Hematopoietic multipotent progenitor cell treated with erythropoietin and hydrocortisone succinate and interleukin-3 and kit ligand, for 8 days (in vitro differentiated cells): ENCODE measurements at regions not wholly inside any gene's neighbourhood (a gene's known extent, or its start where the extent isn't known, plus 50 kb on each side); places are given as distances from the start of the nearest gene placed in this dataset.
"Not testable (repeated sequence)": the region's sequence is repeated elsewhere in the genome, so short reads cannot be mapped to it uniquely, and the experiment has no call there.

ENCODE experiments used
- DNase-seq: peaks from one replicate; pipeline ENCODE4 v3.0.0-alpha.2; 2015

DNA sequence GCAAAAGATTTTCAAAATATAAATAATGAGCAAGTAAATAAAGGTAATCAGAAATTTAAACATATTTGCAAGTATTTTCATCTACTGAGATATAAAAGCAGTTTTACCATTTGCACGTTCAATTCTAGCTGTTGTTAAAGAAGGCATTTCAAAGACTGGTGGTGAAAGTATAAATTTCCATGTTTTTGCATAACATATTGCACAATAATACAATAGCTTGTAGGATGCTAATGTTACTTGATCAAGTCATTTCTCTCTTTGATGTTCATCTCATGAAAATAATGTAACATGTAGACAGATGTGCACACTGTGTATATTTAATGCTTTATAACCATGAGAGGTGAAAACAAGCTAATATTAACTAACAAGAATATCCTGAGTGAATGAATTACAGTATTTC lies 651.9 kb downstream of the CDH9 start:
- DNase-seq: no peak

GRCh38 chr5:26364624-26365023 lies 673.8 kb downstream of the CDH9 start:
- DNase-seq: not testable (repeated sequence)

DNA sequence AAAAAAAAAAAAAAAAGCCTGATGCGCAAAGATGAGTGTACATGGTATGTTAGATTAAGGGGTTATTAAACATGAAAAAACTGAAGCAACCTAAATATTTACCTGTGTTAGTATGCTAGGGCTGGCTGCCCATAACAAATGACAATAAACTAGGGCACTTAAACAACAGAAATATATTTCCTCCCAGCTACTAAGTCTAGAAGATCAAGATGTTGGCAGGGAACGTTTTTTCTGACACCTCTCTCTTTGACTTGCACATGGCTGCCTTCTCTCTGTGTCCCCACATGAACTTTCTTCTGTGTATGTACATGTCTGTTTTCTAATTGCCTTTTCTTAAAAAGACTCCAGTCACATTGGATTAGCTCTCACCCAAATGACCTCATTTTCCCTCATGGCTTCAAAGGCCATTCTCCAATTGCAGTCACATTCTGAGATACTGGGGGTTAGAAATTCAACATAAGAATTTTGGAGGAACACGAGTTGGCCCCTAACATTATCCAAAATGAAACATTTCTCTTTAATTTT lies 694.5 kb downstream of the CDH9 start:
- DNase-seq: no peak

- DNase-seq: no peak
Observed at GRCh38 chr5:26339576-26339975, 698.8 kb downstream of the CDH9 start.

DNA sequence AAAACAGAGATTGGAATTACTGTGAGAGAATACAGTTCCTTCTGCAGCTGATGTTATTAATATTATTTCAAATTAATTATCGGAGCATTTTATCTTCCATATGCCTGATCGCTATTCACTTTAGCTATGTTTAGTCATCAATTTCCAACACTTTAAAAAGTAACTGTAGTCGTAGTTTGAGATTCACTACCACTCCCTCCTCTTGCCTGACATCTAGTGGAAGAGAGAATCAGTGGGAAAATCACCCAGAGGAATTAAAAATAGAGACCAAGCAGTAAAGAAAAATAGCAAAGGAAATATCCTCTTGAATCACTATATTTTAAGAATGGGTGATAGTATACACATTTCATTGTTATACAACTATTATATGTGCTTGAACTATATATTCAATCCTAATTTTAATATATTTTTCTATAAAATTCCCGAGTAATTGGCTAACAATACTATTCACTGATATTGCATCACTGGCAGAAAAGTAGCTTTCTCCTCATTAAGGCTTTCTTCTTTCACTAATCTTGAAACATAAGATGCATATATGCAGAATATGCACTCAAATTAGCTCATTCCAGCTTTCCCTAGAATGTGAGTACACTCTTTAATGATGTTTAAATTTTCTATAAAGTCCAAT lies 708.7 kb downstream of the CDH9 start:
- no peak for DNase-seq

GRCh38 chr5:26326153-26326759 lies 712.1 kb downstream of the CDH9 start:
- DNase-seq: no peak

DNA sequence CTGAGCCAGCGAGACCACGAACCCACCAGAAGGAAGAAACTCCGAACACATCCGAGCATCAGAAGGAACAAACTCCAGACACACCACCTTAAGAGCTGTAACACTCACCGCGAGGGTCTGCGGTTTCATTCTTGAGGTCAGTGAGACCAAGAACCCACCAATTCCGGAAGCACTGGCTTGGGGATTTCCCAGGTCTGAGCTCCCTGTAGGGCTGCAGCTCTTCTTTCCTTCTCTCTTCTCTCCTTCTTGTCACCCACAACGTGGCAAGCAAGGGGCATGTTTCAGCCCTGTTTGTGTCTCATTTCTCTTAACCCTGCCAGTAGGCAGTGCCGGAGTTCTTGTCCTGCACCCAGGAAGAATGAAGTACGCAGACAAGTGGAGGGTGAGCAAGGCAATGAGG lies 713.0 kb downstream of the CDH9 start:
- DNase-seq: not testable (repeated sequence)

- not testable (repeated sequence) for DNase-seq
Observed at GRCh38 chr5:26324273-26324895, 714.0 kb downstream of the CDH9 start.

DNA sequence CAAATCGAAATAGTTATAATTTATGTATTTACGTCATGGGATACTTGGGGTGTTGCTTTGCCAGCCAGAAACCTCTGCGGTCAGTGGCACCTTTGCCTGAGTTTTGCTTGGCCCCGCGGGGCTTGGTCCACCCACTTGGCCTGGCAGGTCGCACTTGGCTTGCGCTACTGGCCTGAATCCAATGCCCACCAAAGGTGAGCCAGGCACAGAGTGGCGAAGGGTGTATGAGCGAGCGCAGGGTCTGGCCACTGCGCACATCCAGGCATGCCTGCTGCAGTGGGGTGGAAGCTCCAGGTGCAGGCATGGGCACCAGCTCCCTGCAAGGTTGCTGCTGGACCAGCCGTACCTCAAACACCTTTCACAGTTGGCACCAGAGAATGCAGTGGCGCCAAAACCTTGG lies 714.6 kb downstream of the CDH9 start:
- no peak for DNase-seq

DNA sequence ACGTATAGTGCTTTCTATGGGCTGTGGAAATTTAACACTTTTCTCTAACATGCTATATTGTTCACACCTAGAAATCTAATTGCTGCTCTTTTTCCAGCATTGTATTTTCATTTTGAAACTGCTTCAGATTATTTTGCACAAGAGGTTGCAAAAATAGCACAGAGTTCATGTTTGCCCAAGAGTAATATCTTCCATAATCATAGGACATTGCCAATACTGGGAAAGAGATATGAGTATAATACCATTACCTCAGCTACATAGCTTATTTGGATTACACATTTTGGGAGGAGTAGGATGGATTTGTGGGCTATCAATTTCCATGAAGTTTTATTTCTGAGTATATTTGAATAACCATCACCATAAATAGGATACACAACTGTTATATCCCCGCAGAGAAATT lies 717.1 kb downstream of the CDH9 start:
- no peak for DNase-seq

DNA sequence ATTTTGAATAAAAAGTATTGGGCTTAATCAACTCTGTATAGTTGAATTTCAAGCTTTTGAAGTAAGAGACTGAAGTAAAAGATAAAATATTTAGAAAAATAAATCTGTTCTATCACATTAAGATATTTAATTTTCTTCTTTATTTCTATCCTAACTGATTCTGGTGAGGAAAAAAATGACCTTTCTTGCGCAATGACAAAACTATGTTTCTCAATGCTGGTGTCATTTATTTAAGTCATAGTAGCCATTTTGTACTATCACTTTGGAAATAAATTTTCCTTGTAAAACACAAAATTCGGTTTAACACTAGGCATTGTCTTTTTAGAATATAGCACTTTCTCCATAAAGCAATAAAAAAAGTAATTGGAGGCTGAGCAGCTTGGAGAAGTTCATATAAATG lies 728.0 kb downstream of the CDH9 start:
- DNase-seq: no peak

DNA sequence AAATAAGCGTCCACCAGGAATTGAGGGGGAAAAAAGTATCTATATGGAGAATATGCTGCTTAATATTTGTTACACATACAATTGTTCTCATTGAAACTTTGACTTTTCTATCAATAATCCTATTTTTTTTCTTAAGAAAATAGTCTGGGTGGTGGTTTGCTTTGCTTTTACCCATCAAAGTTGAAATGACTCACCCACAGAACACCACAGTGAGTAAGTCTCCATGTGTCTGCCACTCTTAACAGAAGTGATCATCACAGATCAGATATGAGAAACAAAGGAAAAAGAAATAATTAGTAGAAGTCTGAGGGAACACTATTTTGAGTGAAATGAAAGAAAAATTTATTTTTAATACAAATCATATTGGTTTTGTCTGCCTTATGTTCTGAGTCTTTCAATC lies 742.8 kb downstream of the CDH9 start:
- DNase-seq: no peak

DNA sequence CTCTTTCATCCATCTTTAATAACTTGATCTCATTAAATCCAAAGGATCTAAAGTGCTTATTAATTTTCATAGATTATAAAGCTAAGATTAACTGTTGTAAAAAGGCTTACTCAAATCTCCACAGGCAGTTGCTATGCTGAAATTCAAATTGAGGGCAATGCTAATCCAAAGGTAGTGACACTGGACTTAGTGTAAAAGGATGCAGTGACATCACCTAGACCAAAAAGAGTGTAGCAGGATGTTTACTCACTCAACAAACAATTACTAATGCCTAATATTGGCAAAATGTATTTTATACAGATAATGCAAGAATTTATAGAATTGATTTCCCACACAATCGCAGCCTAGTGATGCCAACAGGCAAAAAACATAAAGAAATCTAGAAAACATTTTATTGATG lies 756.2 kb downstream of the CDH9 start:
- DNase-seq: no peak

DNA sequence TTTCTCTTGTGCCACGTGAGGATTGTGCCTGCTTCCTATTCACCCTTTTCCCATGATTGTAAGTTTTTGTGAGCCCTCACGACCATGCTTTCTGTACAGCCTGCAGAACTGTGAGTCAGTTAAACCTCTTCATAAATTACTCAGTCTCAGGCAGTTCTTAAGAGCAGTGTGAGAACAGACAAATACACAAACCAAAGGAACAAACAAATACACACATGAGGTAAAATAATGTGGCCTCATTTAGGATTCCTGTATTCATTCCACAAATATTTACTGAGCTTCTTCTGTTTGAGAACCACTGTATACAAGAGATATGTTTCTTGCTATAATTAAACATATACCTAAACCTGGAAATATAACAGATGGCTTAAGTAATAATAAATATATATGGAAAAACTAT lies 760.3 kb downstream of the CDH9 start:
- DNase-seq: no peak

- no peak for DNase-seq
Observed at GRCh38 chr5:26259081-26259480, 779.3 kb downstream of the CDH9 start.

GRCh38 chr5:26245321-26245720 lies 793.1 kb downstream of the CDH9 start:
- no peak for DNase-seq

DNA sequence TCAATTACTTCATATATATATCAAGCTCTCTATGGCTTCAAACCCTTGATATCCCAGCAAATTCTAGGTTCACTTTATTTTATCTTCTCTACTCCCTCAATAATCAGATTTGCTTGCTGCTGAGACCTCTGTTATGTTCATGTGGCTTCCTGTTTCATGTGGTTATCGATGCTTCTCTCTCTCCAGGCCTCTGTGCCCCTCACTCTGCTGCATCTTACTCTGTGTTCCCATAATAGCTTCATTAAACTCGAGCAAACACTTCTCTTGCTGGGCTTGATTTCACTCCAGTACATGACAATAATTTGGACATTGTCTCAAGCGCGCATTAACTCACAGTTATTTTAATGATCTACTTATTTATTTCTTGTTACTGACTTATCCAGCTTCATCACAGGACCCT lies 798.8 kb downstream of the CDH9 start:
- DNase-seq: no peak

DNA sequence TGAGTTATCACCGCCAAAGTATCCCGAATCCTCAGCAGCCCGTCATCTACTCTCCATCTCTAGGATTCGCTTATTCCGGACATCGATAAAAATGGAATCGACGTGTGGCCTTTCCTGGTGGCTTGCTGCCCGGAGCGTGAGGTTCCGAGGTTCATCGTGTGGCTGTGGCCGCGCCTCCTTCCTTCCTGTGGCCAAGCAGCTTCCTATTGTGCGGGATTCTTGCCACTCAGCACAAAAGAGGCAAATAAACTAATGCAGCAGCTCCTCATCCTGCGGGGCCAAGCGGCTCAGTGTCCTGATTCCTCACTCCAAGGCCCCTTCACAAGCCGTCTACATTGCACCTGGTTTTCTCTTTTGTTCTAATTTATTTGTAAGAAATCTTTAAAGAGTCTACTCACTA lies 800.9 kb downstream of the CDH9 start:
- DNase-seq: no peak

DNA sequence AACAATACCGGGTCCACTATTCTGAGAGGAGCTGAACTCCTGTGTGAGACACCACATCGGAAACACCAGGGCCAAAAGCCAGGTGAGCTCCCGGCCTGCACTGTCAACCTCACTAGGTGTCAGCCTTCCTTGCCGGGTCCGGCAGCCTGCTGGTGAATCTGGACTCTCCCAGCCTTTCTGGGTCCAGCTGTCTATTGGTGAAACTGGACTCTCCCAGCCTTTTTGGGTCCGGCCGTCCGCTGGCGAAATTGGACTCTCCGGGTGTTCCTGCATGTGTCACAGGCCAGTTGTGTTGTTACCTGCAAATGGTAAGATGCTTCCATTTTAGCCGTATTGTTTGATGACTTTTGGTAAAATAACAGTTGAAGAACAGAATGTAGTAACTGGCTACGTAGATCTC lies 801.5 kb downstream of the CDH9 start:
- no peak for DNase-seq

DNA sequence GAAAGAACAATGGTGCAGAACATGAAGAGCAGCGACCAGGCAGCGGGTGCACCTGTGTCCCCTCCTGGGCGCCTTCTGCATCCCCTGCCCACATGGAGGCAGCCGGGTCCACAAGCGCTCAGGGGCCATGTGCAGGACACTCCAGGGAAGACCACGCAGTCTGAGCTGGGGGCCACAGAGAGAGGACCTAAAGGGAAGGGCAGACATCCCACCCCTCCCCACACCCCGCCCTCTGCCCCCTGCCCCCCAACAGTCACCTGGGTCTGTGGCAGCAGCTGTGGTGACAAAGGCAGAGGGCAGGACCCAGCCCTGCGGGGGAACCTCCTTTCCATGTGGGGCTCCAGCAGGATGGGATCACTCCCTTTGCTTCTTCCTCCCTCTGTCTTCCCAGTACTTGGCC lies 805.7 kb downstream of the CDH9 start:
- DNase-seq: no peak

DNA sequence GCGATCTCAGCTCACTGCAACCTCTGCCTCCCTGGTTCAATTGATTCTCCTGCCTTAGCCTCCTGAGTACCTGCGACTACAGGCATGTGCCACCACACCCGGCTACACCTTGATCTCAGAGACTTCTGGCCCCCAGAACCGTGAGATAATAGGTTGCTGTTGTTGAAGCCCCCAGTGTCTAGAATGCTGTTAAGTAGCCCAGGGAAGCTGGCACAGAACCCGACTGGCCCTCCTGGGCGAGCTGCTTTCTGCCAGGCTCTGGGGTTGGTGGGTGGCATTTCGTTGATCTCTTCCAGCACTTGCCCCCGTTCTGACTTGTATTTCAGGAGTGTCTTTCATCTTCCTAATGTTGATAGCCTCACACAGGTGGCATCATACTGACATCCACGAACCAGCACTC lies 807.1 kb downstream of the CDH9 start:
- DNase-seq: no peak

DNA sequence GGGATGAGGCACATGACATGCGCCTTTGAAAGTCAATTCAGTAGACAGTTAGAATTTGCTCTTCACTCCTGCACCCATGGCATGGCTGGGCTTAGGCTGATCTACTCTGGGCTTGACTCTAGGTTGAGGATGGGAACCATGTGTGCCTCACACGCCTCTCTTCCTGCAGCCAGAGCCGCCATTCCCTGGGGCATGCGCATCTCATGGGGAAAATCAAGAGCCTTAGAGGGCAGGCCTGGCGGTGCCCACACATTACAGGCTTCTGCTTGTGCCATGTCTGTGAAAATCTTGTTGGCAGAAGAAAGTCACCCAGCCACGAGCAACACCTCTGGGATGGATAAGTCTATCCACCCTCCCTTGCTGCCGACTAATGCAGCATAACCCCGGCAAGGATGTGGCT lies 808.5 kb downstream of the CDH9 start:
- no peak for DNase-seq

DNA sequence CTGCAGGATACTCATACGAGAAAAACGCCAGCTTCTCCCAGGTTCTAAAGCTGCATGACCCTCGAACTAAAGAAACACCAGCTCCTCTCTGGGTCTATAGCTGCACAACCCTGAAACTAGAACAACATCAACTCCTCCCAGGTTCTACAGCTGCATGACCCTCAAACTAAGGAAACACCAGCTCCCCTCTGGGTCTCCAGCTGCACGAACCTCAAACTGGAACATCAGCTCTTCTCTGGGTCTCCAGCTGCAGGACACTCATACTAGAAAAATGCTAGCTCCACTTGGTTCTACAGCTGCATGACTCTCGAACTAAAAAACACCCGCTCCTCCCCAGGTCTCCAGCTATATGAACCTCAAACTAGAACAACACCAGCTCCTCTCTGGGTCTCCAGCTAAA lies 811.1 kb downstream of the CDH9 start:
- no peak for DNase-seq

- DNase-seq: no peak
Observed at GRCh38 chr5:26205121-26205520, 833.3 kb downstream of the CDH9 start.

- no peak for DNase-seq
Observed at GRCh38 chr5:26193626-26194025, 844.8 kb downstream of the CDH9 start.
